Tibial nerve (tissue), 4 donors: ENCODE measurements at regions not wholly inside any gene's neighbourhood (a gene's known extent, or its start where the extent isn't known, plus 50 kb on each side); places are given as distances from the start of the nearest gene placed in this dataset.

Experiments used
- CTCF ChIP-seq, 5 experiments: fragments of 200-600 bp in 3 of 5; fragments of 450-650 bp in 2 of 5; sonication (generic) in 3 of 5; IDR thresholded peaks; one replicate each; pipeline ENCODE4 v1.5.1; 2016 to 2019; ENCODE audit warnings: antibody characterized with exemption in 5 of 5, mild to moderate bottlenecking in 3 of 5, moderate library complexity in 2 of 5
- EP300 ChIP-seq, 2 donors: sonication (generic); formaldehyde crosslinking; IDR thresholded peaks; one replicate each; pipeline ENCODE4 v1.6.1; 2017; ENCODE audit warnings: antibody characterized with exemption in 2 of 2, mild to moderate bottlenecking in 1 of 2
- POLR2A ChIP-seq, 2 donors: fragments of 450-650 bp; IDR thresholded peaks; one replicate each; pipeline ENCODE4 v1.6.1; 2017; ENCODE audit warnings: antibody characterized with exemption in 2 of 2, mild to moderate bottlenecking in 2 of 2, moderate library complexity in 2 of 2

GRCh38 chr4:132281733-132282132 lies 867.4 kb upstream of the PCDH10 start:
- TF ChIP-seq CTCF (IDR thresholded peaks at IDR 0.05) (no peak), POLR2A (IDR thresholded peaks at IDR 0.05) (no peak), EP300 (IDR thresholded peaks at IDR 0.05) (no peak)
